ENCODE measurements at regions not wholly inside any gene's neighbourhood (a gene's known extent, or its start where the extent isn't known, plus 50 kb on each side); places are given as distances from the start of the nearest gene placed in this dataset.

- TF ChIP-seq CTCF (IDR thresholded peaks at IDR 0.05; ENCODE audit: low read depth, low read length) (no peak), POLR2A (IDR thresholded peaks at IDR 0.05; ENCODE audit: extremely low read depth, insufficient read length) (no peak), MAX (IDR thresholded peaks at IDR 0.05; ENCODE audit: low read depth, low read length) (no peak), MYC (IDR thresholded peaks at IDR 0.05; ENCODE audit: low read depth, low read length) (no peak)
Observed at GRCh38 chr5:30239331-30240022, 954.0 kb upstream of the CDH6 start.
